MM.1S (cell line): ENCODE measurements at regions not wholly inside any gene's neighbourhood (a gene's known extent, or its start where the extent isn't known, plus 50 kb on each side); places are given as distances from the start of the nearest gene placed in this dataset.

Source experiments
- CTCF ChIP-seq: fragments of 300-600 bp; sonication (generic); IDR thresholded peaks from 2 replicates; pipeline ENCODE4 v1.5.1; 2016; ENCODE audit warnings: antibody characterized with exemption, low read length, mixed read lengths
- EZH2 ChIP-seq: fragments of 300-600 bp; sonication (generic); optimal IDR thresholded peaks from 2 replicates; pipeline ENCODE3; 2017; ENCODE audit warnings: low read depth, mild to moderate bottlenecking, antibody characterized with exemption, low read length, mixed read lengths
- EZH2phosphoT487 ChIP-seq: fragments of 300-600 bp; sonication (generic); IDR thresholded peaks from 2 replicates; pipeline ENCODE4 v1.6.1; 2018; ENCODE audit warnings: antibody characterized with exemption, low read length

DNA sequence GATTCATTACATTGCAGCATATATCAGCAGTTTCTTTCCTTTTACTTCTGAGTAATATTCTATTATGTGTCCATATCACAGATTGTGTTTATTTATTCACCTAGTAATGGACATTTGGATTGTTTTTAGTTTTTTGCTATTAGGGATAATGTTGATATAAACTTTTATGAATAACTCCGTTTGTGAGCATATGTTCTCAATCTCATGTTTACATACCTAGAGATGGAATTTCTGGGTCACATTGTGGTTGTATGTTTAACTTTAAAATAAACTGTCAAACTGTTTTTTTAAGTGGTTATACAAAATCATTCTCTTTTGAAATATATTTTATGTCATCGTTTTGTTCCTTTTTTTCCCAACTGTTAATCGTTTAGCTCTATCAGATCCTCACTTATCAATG is 311.6 kb downstream of the MMUT start:
- TF ChIP-seq CTCF (no peak), EZH2 (no peak), EZH2phosphoT487 (no peak)
